H1 (cell line): ENCODE measurements at regions not wholly inside any gene's neighbourhood (a gene's known extent, or its start where the extent isn't known, plus 50 kb on each side); places are given as distances from the start of the nearest gene placed in this dataset.
"Not testable (repeated sequence)": the region's sequence is repeated elsewhere in the genome, so short reads cannot be mapped to it uniquely, and the experiment has no call there.

Experiments
- CTCF ChIA-PET: fragments of 300-600 bp; sonication (Branson Sonifier 250); formaldehyde crosslinking; loops from one replicate; lab custom pipeline; 2021; ENCODE audit not compliant: partially characterized antibody; lab: Charles Lee
- POLR2A ChIA-PET: fragments of 300-600 bp; sonication (Branson Sonifier 250); formaldehyde crosslinking; loops from one replicate; lab custom pipeline; 2021; ENCODE audit warnings: inconsistent platforms; ENCODE audit not compliant: partially characterized antibody; lab: Charles Lee
- DNase-seq, 2 experiments: peaks; one replicate each; pipeline versions ENCODE4 v3.0.0 to v3.0.0-alpha.2; 2010 to 2022; ENCODE audit warnings: low spot score in 2 of 2, low read depth in 1 of 2, mixed read lengths in 1 of 2
- FAIRE-seq: peaks from 2 replicates; lab custom pipeline; 2011; peaks lifted over from hg19 to GRCh38; lab: Jason Lieb, UNC
- H2AFZ ChIP-seq: 2 replicates; pipeline ENCODE4 v1.8.1; 2012; ENCODE audit warnings: low read length, inconsistent platforms
- H2AK5ac ChIP-seq: 2 replicates; pipeline ENCODE4 v1.6.1; 2013; ENCODE audit warnings: low read depth, low read length
- H2BK120ac ChIP-seq: replicated peaks from 2 replicates; pipeline ENCODE3; 2013; ENCODE audit warnings: low read depth, low read length, inconsistent platforms
- H2BK12ac ChIP-seq: 2 replicates; pipeline ENCODE4 v1.6.1; 2013; ENCODE audit warnings: low read depth, low read length
- H2BK15ac ChIP-seq: 2 replicates; pipeline ENCODE4 v1.6.1; 2013; ENCODE audit warnings: low read length
- H2BK20ac ChIP-seq: 2 replicates; pipeline ENCODE4 v1.6.1; 2013; ENCODE audit warnings: low read length
- H2BK5ac ChIP-seq: 2 replicates; pipeline ENCODE4 v1.6.1; 2013; ENCODE audit warnings: low read depth, low read length
- H3K14ac ChIP-seq: 2 replicates; pipeline ENCODE4 v1.6.1; 2013; ENCODE audit warnings: inconsistent platforms; ENCODE audit not compliant: insufficient read length
- H3K18ac ChIP-seq: 2 replicates; pipeline ENCODE4 v1.6.1; 2013; ENCODE audit warnings: low read length; ENCODE audit errors: extremely low read depth
- H3K23ac ChIP-seq: 2 replicates; pipeline ENCODE4 v1.6.1; 2013; ENCODE audit warnings: inconsistent platforms; ENCODE audit not compliant: insufficient read length
- H3K23me2 ChIP-seq: 2 replicates; pipeline ENCODE4 v1.6.1; 2013; ENCODE audit warnings: low read depth, low read length
- H3K27ac ChIP-seq: 2 replicates; pipeline ENCODE4 v1.6.1; 2011; ENCODE audit warnings: low read depth, low read length, inconsistent platforms
- H3K27me3 ChIP-seq, 4 experiments: replicated peaks in 1 of 4; 1 replicate in 1 of 4; 2 replicates in 3 of 4; pipeline versions ENCODE4 v1.6.1 to v1.8.1; 2011 to 2013; ENCODE audit warnings: low read length in 3 of 4, mild to moderate bottlenecking in 3 of 4, inconsistent platforms in 2 of 4, mixed read lengths in 2 of 4, moderate library complexity in 1 of 4; ENCODE audit not compliant: control insufficient read depth in 3 of 4, insufficient read depth in 3 of 4; ENCODE audit errors: extremely low read depth in 1 of 4
- H3K36me3 ChIP-seq, 4 experiments: 2 replicates each; pipeline versions ENCODE4 v1.6.1 to v1.8.1; 2011 to 2013; ENCODE audit warnings: mild to moderate bottlenecking in 4 of 4, low read length in 3 of 4, moderate library complexity in 2 of 4, control low read depth in 1 of 4, inconsistent platforms in 1 of 4; ENCODE audit not compliant: insufficient read depth in 4 of 4, control insufficient read depth in 2 of 4
- H3K4ac ChIP-seq: replicated peaks from 2 replicates; pipeline ENCODE3; 2013; ENCODE audit warnings: low read length, low read depth, mixed read lengths, inconsistent platforms; ENCODE audit not compliant: insufficient read length
- H3K4me1 ChIP-seq, 4 experiments: replicated peaks in 1 of 4; 1 replicate in 1 of 4; 2 replicates in 3 of 4; pipeline versions ENCODE4 v1.6.1 to v1.8.1; 2011 to 2013; ENCODE audit warnings: low read length in 3 of 4, inconsistent platforms in 2 of 4, mixed read lengths in 1 of 4; ENCODE audit not compliant: insufficient read depth in 4 of 4, control insufficient read depth in 3 of 4
- H3K4me2 ChIP-seq, 2 experiments: 2 replicates each; pipeline versions ENCODE4 v1.6.1 to v1.8.1; 2011 to 2013; ENCODE audit warnings: low read depth in 2 of 2, low read length in 2 of 2, control low read depth in 1 of 2, inconsistent platforms in 1 of 2, mild to moderate bottlenecking in 1 of 2; ENCODE audit not compliant: insufficient read depth in 1 of 2
- H3K4me3 ChIP-seq, 4 experiments: fragments of 200-600, 300-600 bp in 1 of 4; sonication (generic), shearing (Covaris generic), sonication (Bioruptor Twin) in 1 of 4; 2 replicates each; pipeline versions ENCODE4 v1.5.1 to v1.8.1; 2011 to 2016; ENCODE audit warnings: low read length in 4 of 4, low read depth in 3 of 4, control low read depth in 2 of 4, inconsistent platforms in 2 of 4, mild to moderate bottlenecking in 2 of 4, mixed read lengths in 1 of 4, moderate library complexity in 1 of 4; ENCODE audit not compliant: insufficient read depth in 2 of 4; ENCODE audit errors: extremely low read depth in 1 of 4
- H3K56ac ChIP-seq: replicated peaks from 2 replicates; pipeline ENCODE3; 2013; ENCODE audit warnings: low read depth, mild to moderate bottlenecking, mixed read lengths, low read length, inconsistent platforms; ENCODE audit not compliant: insufficient read length
- H3K79me1 ChIP-seq: 2 replicates; pipeline ENCODE4 v1.6.1; 2013; ENCODE audit warnings: low read depth, low read length, control low read depth
- H3K79me2 ChIP-seq, 2 experiments: 2 replicates each; pipeline versions ENCODE4 v1.6.1 to v1.8.1; 2012 to 2013; ENCODE audit warnings: low read length in 2 of 2, mild to moderate bottlenecking in 2 of 2, inconsistent platforms in 1 of 2; ENCODE audit not compliant: insufficient read depth in 2 of 2, control insufficient read depth in 1 of 2
- H3K9ac ChIP-seq, 4 experiments: replicated peaks in 1 of 4; 1 replicate in 1 of 4; 2 replicates in 3 of 4; pipeline versions ENCODE4 v1.6.1 to v1.8.1; 2011 to 2013; ENCODE audit warnings: low read depth in 3 of 4, low read length in 3 of 4, control low read depth in 2 of 4, mild to moderate bottlenecking in 2 of 4, moderate library complexity in 2 of 4, inconsistent platforms in 1 of 4; ENCODE audit errors: extremely low read depth in 1 of 4
- H3K9me3 ChIP-seq, 2 experiments: 2 replicates each; pipeline versions ENCODE4 v1.6.1 to v1.8.1; 2012 to 2013; ENCODE audit warnings: mild to moderate bottlenecking in 2 of 2, moderate library complexity in 2 of 2, control low read depth in 1 of 2, inconsistent platforms in 1 of 2, low read depth in 1 of 2, low read length in 1 of 2, mixed read lengths in 1 of 2; ENCODE audit not compliant: insufficient read depth in 2 of 2
- H4K20me1 ChIP-seq, 2 experiments: replicated peaks in 1 of 2; 2 replicates each; pipeline versions ENCODE3 to v1.8.1; 2011 to 2013; ENCODE audit warnings: inconsistent platforms in 2 of 2, low read length in 2 of 2, mild to moderate bottlenecking in 1 of 2; ENCODE audit not compliant: insufficient read depth in 2 of 2, control insufficient read depth in 1 of 2
- H4K5ac ChIP-seq: 2 replicates; pipeline ENCODE4 v1.6.1; 2013; ENCODE audit warnings: low read length, low read depth, mixed read lengths, inconsistent platforms; ENCODE audit not compliant: insufficient read length
- H4K8ac ChIP-seq: 2 replicates; pipeline ENCODE4 v1.8.0; 2013; ENCODE audit warnings: mild to moderate bottlenecking, moderate library complexity, low read length, inconsistent platforms; ENCODE audit not compliant: insufficient read depth; ENCODE audit errors: extremely low read depth
- H4K91ac ChIP-seq: replicated peaks from 2 replicates; pipeline ENCODE3; 2013; ENCODE audit warnings: low read length, mixed read lengths, inconsistent platforms; ENCODE audit not compliant: insufficient read length
- WGBS, 2 experiments: shearing (Covaris generic) in 1 of 2; methylation state at CpG; one replicate each; pipeline versions ENCODE4 v1.1.6 to v1.1.7; 2013 to 2015; ENCODE audit warnings: low lambda C conversion rate in 2 of 2, mixed read lengths in 2 of 2, inconsistent platforms in 1 of 2, low coverage in 1 of 2, missing lambda C conversion rate in 1 of 2; ENCODE audit not compliant: insufficient replicate concordance in 2 of 2, insufficient coverage in 1 of 2, insufficient read length in 1 of 2; ENCODE audit errors: extremely low coverage in 1 of 2, missing lambda C conversion rate in 1 of 2; 5-methylcytosine and 5-hydroxymethylcytosine counted together

DNA sequence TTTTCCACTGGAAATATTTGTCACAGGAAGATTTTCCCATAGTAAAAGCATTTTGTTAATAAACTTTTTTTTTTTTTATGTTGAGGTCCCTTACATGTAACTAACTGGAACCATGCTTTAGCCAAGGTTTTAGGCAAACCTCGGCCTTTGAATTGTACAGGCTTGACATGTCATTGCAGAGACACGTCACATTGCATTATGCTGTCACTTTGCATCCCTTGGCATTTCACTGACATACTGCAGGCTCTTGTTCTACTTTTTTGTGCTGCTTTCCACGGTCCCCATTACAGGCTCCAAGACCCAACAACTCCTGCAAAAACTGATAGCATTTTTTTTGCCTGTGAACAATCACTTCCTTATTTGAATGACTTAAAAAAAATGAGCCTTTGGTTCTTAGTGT, 724.3 kb downstream of the TTLL7 start:
- H3K4me1 ChIP-seq, H2BK120ac ChIP-seq, POLR2A ChIA-PET, H3K23me2 ChIP-seq, H3K36me3 ChIP-seq, H2BK12ac ChIP-seq, H3K4ac ChIP-seq, H2AFZ ChIP-seq, H3K4me2 ChIP-seq, H2BK20ac ChIP-seq, H4K20me1 ChIP-seq, H4K5ac ChIP-seq, H4K91ac ChIP-seq, H3K14ac ChIP-seq, H3K18ac ChIP-seq, H3K9me3 ChIP-seq, H3K79me2 ChIP-seq, H2AK5ac ChIP-seq, H3K23ac ChIP-seq, H3K4me3 ChIP-seq, DNase-seq, H3K9ac ChIP-seq, H2BK5ac ChIP-seq, H3K27me3 ChIP-seq, CTCF ChIA-PET, H4K8ac ChIP-seq, H3K56ac ChIP-seq, H3K79me1 ChIP-seq, H2BK15ac ChIP-seq, H3K27ac ChIP-seq: not testable (repeated sequence)
- WGBS, 2 experiments, result 65% methylated on average over 3 of the region's 3 CpGs; no CpG with 5 or more reads in 1 of the 2 experiments
- peak; percentile 48 for FAIRE-seq

- H4K91ac ChIP-seq, H3K4ac ChIP-seq, H3K18ac ChIP-seq, H3K27ac ChIP-seq, H3K23ac ChIP-seq, H3K4me2 ChIP-seq, H2BK15ac ChIP-seq, H3K4me1 ChIP-seq, H3K79me1 ChIP-seq, H3K36me3 ChIP-seq, H3K27me3 ChIP-seq, H3K9me3 ChIP-seq, H2BK5ac ChIP-seq, H2AK5ac ChIP-seq, H2BK20ac ChIP-seq, H4K8ac ChIP-seq, H3K9ac ChIP-seq, H4K5ac ChIP-seq, H3K56ac ChIP-seq, H2BK12ac ChIP-seq, POLR2A ChIA-PET, H2BK120ac ChIP-seq, H3K14ac ChIP-seq, CTCF ChIA-PET, H3K4me3 ChIP-seq, FAIRE-seq, H3K23me2 ChIP-seq, DNase-seq, H4K20me1 ChIP-seq, H2AFZ ChIP-seq, H3K79me2 ChIP-seq: not testable (repeated sequence)
- WGBS, 2 experiments, result 81% methylated on average over 1 of the region's 1 CpG; no CpG with 5 or more reads in 1 of the 2 experiments
Observed at GRCh38 chr1:83272484-83272883, 726.4 kb downstream of the TTLL7 start.
